ENCODE measurements at regions not wholly inside any gene's neighbourhood (a gene's known extent, or its start where the extent isn't known, plus 50 kb on each side); places are given as distances from the start of the nearest gene placed in this dataset.

DNA sequence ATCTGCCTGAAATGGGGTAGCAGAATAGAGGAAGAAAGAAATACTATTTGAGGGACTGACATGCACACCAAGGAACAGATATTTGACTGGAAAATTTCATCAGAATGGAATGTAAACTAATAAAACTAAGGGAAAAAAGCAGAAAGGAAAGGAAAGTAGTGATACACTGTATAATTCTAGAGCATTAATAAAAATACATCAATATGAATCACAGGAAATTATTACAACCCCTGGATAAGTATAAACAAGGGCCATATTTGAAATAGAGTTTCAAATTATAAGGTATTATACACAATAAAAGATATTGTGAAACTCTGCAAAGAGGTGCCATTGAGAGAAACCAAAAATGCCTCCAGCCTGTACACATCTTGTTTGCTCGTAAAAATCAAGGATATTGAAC is 149.6 kb downstream of the ICOS start:
- ChIA-PET POLR2A (no interaction called here), CTCF (ENCODE audit: unreplicated experiment) (no interaction called here)
- no peak overlapping the region for H3K4me3 ChIP-seq (ENCODE audit: low read depth, low read length, poor library complexity, severe bottlenecking)
- H3K9me3 ChIP-seq (ENCODE audit: low read length) = no peaks in the 10 kb centered on the region
- no peak overlapping the region for H3K4me2 ChIP-seq (ENCODE audit: low read length)
- intact Hi-C loops (cut with micrococcal nuclease; ENCODE audit: unreplicated experiment) = no loop called here
- H3K36me3 ChIP-seq (ENCODE audit: insufficient read depth, low read length) = no peaks in the 10 kb centered on the region
- TF ChIP-seq, protein P1, sequence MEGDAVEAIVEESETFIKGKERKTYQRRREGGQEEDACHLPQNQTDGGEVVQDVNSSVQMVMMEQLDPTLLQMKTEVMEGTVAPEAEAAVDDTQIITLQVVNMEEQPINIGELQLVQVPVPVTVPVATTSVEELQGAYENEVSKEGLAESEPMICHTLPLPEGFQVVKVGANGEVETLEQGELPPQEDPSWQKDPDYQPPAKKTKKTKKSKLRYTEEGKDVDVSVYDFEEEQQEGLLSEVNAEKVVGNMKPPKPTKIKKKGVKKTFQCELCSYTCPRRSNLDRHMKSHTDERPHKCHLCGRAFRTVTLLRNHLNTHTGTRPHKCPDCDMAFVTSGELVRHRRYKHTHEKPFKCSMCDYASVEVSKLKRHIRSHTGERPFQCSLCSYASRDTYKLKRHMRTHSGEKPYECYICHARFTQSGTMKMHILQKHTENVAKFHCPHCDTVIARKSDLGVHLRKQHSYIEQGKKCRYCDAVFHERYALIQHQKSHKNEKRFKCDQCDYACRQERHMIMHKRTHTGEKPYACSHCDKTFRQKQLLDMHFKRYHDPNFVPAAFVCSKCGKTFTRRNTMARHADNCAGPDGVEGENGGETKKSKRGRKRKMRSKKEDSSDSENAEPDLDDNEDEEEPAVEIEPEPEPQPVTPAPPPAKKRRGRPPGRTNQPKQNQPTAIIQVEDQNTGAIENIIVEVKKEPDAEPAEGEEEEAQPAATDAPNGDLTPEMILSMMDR (conservative IDR thresholded peaks at IDR 0.05; ENCODE audit: low read length) = no peak
- TF ChIP-seq EZH2phosphoT487 (IDR thresholded peaks at IDR 0.05; ENCODE audit: borderline replicate concordance, low read depth, low read length) = no peak
- BruUV-seq (replicated peaks) = no TSS peak
- H3K79me2 ChIP-seq (ENCODE audit: insufficient read depth, low read depth, low read length) = no peaks in the 10 kb centered on the region
- no peaks in the 10 kb centered on the region for H3K9me2 ChIP-seq (ENCODE audit: insufficient read depth, low read length)
- H3K27ac ChIP-seq (ENCODE audit: low read depth, low read length, poor library complexity, severe bottlenecking) = no peak overlapping the region
- H3K4me1 ChIP-seq (ENCODE audit: insufficient read depth, low read length, poor library complexity, severe bottlenecking) = no peaks in the 10 kb centered on the region
- no peaks in the 10 kb centered on the region for H4K20me1 ChIP-seq (ENCODE audit: insufficient read depth, low read length)
- H2AFZ ChIP-seq (ENCODE audit: low read length) = no peak overlapping the region
- no peak for DNase-seq (ENCODE audit: low spot score)

DNA sequence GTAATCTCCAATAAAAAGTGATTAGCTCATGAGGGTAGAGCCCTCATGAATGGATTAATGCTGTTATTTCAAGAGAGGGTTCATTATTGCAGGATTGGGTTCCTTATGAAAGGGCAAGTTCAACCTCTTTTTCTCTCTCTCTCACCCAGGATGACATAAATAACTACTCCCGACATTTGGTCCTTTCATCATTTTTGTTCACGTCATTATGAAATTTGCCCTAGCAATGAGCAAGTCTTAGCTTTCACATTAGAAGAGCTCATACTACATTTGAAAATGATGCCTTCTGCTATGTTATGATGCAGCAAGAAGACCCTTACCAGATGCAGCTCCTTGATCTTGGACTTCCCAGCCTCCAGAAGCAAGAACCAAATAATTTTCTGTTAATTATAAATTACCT is 152.5 kb downstream of the ICOS start:
- H3K9me3 ChIP-seq (ENCODE audit: low read length) = no peaks in the 10 kb centered on the region
- H3K4me3 ChIP-seq (ENCODE audit: low read depth, low read length, poor library complexity, severe bottlenecking) = no peak overlapping the region
- no peaks in the 10 kb centered on the region for H3K9me2 ChIP-seq (ENCODE audit: insufficient read depth, low read length)
- DNase-seq (ENCODE audit: low spot score) = no peak
- no peaks in the 10 kb centered on the region for H4K20me1 ChIP-seq (ENCODE audit: insufficient read depth, low read length)
- no peak overlapping the region for H3K4me2 ChIP-seq (ENCODE audit: low read length)
- no peaks in the 10 kb centered on the region for H3K79me2 ChIP-seq (ENCODE audit: insufficient read depth, low read depth, low read length)
- TF ChIP-seq, protein P1 (conservative IDR thresholded peaks at IDR 0.05; ENCODE audit: low read length) = no peak
- no peak for TF ChIP-seq EZH2phosphoT487 (IDR thresholded peaks at IDR 0.05; ENCODE audit: borderline replicate concordance, low read depth, low read length)
- H3K36me3 ChIP-seq (ENCODE audit: insufficient read depth, low read length) = no peaks in the 10 kb centered on the region
- ChIA-PET POLR2A (no interaction called here), CTCF (ENCODE audit: unreplicated experiment) (no interaction called here)
- no peaks in the 10 kb centered on the region for H3K4me1 ChIP-seq (ENCODE audit: insufficient read depth, low read length, poor library complexity, severe bottlenecking)
- no peak overlapping the region for H2AFZ ChIP-seq (ENCODE audit: low read length)
- BruUV-seq (replicated peaks) = no TSS peak
- intact Hi-C loops (cut with micrococcal nuclease; ENCODE audit: unreplicated experiment) = no loop called here
- no peak overlapping the region for H3K27ac ChIP-seq (ENCODE audit: low read depth, low read length, poor library complexity, severe bottlenecking)

DNA sequence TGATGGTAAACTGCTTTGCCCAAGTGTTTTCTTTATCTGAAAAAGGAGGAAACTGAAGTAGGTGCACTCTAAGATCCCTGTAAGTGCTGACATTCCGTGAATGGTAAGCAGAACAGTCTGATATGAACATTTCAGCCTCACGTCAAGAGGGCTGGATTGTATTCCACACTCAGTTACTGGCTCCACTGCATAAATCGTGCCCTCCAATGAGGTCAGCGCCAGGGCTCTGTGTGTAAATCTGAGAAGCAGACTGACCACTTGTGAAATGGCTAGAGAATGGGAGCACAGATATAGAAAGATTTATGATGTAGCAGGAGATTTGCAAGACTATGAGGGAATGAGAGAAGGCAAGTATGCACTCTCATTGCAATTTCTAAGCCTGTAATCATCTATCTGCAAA is 153.0 kb downstream of the ICOS start:
- DNase-seq (ENCODE audit: low spot score) = no peak
- no peak overlapping the region for H3K27ac ChIP-seq (ENCODE audit: low read depth, low read length, poor library complexity, severe bottlenecking)
- BruUV-seq (replicated peaks) = no TSS peak
- no peak overlapping the region for H2AFZ ChIP-seq (ENCODE audit: low read length)
- no peaks in the 10 kb centered on the region for H3K36me3 ChIP-seq (ENCODE audit: insufficient read depth, low read length)
- no peak overlapping the region for H3K4me2 ChIP-seq (ENCODE audit: low read length)
- TF ChIP-seq, protein P1 (conservative IDR thresholded peaks at IDR 0.05; ENCODE audit: low read length) = no peak
- TF ChIP-seq EZH2phosphoT487 (IDR thresholded peaks at IDR 0.05; ENCODE audit: borderline replicate concordance, low read depth, low read length) = no peak
- no peak overlapping the region for H3K4me3 ChIP-seq (ENCODE audit: low read depth, low read length, poor library complexity, severe bottlenecking)
- intact Hi-C loops (cut with micrococcal nuclease; ENCODE audit: unreplicated experiment) = no loop called here
- H4K20me1 ChIP-seq (ENCODE audit: insufficient read depth, low read length) = no peaks in the 10 kb centered on the region
- CTCF ChIA-PET (ENCODE audit: unreplicated experiment) = no interaction called here
- H3K4me1 ChIP-seq (ENCODE audit: insufficient read depth, low read length, poor library complexity, severe bottlenecking) = no peaks in the 10 kb centered on the region
- H3K79me2 ChIP-seq (ENCODE audit: insufficient read depth, low read depth, low read length) = no peaks in the 10 kb centered on the region
- no peaks in the 10 kb centered on the region for H3K9me3 ChIP-seq (ENCODE audit: low read length)
- POLR2A ChIA-PET = no interaction called here
- no peaks in the 10 kb centered on the region for H3K9me2 ChIP-seq (ENCODE audit: insufficient read depth, low read length)
